ENCODE measurements at regions not wholly inside any gene's neighbourhood (a gene's known extent, or its start where the extent isn't known, plus 50 kb on each side); places are given as distances from the start of the nearest gene placed in this dataset.

DNA sequence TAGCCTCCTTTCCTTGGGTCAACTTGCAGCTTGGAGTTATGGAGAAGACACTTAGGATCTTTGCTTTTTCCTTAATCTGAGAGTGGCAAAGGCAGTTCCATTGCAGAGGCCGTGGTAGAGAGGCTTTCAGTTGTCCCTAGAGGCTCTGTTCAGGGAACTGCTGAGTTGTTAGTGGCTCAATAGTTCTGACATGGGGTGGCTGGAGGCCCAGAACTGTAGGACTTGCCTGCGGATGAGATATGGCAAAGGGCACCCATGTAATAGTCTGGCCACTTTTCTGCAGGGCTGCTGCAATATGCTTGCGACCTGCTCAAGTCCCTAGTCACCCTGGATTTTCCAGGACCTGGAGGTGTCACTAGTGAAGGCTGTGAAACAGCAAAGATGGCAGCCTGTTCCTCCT, 99.9 kb downstream of the CLDN1 start:
- H3K4me3 ChIP-seq, result no peak overlapping the region
- H3K4me1 ChIP-seq, result no peaks in the 10 kb centered on the region
- no peak overlapping the region for H3K27ac ChIP-seq
- H3K36me3 ChIP-seq, result no peaks in the 10 kb centered on the region
- no peaks in the 10 kb centered on the region for H3K9me3 ChIP-seq
- intact Hi-C loops (cut with DNase I; ENCODE audit: low total_unique reads), result no loop called here
- no peak for DNase-seq
- no peaks in the 10 kb centered on the region for H3K27me3 ChIP-seq
- TF ChIP-seq, protein P1, sequence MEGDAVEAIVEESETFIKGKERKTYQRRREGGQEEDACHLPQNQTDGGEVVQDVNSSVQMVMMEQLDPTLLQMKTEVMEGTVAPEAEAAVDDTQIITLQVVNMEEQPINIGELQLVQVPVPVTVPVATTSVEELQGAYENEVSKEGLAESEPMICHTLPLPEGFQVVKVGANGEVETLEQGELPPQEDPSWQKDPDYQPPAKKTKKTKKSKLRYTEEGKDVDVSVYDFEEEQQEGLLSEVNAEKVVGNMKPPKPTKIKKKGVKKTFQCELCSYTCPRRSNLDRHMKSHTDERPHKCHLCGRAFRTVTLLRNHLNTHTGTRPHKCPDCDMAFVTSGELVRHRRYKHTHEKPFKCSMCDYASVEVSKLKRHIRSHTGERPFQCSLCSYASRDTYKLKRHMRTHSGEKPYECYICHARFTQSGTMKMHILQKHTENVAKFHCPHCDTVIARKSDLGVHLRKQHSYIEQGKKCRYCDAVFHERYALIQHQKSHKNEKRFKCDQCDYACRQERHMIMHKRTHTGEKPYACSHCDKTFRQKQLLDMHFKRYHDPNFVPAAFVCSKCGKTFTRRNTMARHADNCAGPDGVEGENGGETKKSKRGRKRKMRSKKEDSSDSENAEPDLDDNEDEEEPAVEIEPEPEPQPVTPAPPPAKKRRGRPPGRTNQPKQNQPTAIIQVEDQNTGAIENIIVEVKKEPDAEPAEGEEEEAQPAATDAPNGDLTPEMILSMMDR (IDR thresholded peaks at IDR 0.05), result no peak

DNA sequence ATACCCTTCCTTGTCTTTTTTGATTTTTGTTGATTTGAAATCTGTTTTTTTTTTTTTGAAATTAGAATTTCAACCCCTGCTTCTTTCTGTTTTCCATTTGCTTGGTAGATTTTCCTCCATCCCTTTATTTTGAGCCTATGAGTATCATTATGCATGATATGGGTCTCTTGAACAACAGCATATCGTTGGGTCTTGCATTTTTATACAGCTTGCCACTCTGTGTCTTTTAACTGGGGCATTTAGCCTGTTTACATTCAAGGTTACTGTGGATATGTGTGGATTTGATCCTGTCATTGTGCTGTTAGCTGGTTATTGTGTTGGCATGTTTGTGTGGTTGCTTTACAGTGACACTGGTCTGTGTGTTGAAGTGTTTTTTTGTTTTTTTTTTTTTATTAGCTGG, 99.7 kb upstream of the P3H2 start:
- intact Hi-C loops (cut with DNase I; ENCODE audit: low total_unique reads), result no loop called here
- Histone ChIP-seq H3K4me1 (no peaks in the 10 kb centered on the region), H3K9me3 (no peaks in the 10 kb centered on the region), H3K36me3 (no peaks in the 10 kb centered on the region), H3K27me3 (no peaks in the 10 kb centered on the region), H3K4me3 (no peak overlapping the region), H3K27ac (no peak overlapping the region)
- no peak for DNase-seq
- TF ChIP-seq, protein P1 (IDR thresholded peaks at IDR 0.05), result no peak

DNA sequence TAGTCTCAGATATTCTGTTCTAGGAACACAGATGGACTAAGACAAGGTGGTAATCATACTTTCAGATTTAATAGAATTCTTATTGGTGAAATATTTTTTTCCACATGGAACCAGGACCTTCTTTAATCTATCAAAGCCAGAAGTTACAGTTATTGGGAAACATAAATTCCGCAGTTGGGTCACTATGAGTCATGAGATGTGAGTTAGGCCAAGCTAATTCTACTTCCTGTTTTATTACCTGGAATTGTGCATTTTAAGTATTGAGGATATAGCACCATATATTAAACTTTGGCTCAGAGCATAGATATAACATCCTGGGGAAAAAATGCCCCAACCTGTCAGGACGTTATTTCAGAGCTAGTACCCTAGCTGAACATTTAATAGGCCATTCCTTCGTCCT, 96.4 kb upstream of the P3H2 start:
- Histone ChIP-seq H3K27ac (no peak overlapping the region), H3K27me3 (no peaks in the 10 kb centered on the region), H3K4me3 (no peak overlapping the region), H3K4me1 (no peaks in the 10 kb centered on the region), H3K9me3 (peaks cover 0 to 3% (median 0%) of the 10 kb centered on the region in 3 donors), H3K36me3 (no peaks in the 10 kb centered on the region)
- intact Hi-C loops (cut with DNase I; ENCODE audit: low total_unique reads), result no loop called here
- TF ChIP-seq, protein P1 (IDR thresholded peaks at IDR 0.05), result no peak
- DNase-seq, result no peak

DNA sequence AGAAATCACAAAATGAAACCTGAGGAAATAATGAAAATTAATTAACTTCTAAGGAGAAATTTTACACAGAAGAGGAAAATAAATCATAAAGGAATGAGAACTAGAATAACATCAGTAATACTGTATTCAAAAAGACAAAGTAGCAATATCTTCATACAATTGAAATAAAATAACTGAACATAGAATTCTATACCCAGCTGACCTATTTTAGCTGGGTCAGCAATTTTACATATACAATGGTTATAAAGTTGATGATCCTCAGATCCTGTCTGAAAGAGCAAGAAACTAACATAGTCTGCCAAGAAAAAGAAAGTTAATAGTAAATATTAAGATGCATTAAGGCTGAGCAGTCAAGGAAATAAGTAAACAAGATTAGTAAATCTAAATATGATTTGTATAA, 93.0 kb upstream of the P3H2 start:
- Histone ChIP-seq H3K36me3 (no peaks in the 10 kb centered on the region), H3K4me1 (no peaks in the 10 kb centered on the region), H3K4me3 (no peak overlapping the region), H3K27ac (no peak overlapping the region), H3K9me3 (peaks cover 0 to 3% (median 0%) of the 10 kb centered on the region in 3 donors), H3K27me3 (no peaks in the 10 kb centered on the region)
- no peak for DNase-seq
- intact Hi-C loops (cut with DNase I; ENCODE audit: low total_unique reads), result no loop called here
- TF ChIP-seq, protein P1 (IDR thresholded peaks at IDR 0.05), result no peak

DNA sequence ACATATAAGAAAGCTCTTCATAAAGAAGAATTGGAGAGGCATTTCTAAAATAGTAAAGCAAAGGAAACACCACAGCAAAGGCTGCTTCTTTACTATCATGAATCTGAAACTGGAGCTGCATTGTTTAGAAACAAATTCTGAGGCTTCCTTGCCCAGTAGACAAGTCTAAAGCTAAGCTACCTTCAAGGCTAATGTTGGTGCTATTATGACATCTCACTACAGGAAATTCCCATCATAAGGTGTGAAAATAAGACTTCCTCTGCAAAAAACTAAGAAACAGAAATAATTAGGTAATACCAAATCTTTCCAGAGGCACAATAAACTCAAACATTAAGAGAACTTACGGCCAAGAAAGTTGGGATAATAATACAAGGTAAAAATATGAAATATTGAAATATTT, 89.9 kb upstream of the P3H2 start:
- TF ChIP-seq, protein P1 (IDR thresholded peaks at IDR 0.05), result no peak
- no peak for DNase-seq
- H3K27ac ChIP-seq, result no peak overlapping the region
- no peak overlapping the region for H3K4me3 ChIP-seq
- H3K9me3 ChIP-seq, result peaks cover 0 to 3% (median 0%) of the 10 kb centered on the region in 3 donors
- H3K36me3 ChIP-seq, result no peaks in the 10 kb centered on the region
- intact Hi-C loops (cut with DNase I; ENCODE audit: low total_unique reads), result no loop called here
- no peaks in the 10 kb centered on the region for H3K4me1 ChIP-seq
- H3K27me3 ChIP-seq, result no peaks in the 10 kb centered on the region

DNA sequence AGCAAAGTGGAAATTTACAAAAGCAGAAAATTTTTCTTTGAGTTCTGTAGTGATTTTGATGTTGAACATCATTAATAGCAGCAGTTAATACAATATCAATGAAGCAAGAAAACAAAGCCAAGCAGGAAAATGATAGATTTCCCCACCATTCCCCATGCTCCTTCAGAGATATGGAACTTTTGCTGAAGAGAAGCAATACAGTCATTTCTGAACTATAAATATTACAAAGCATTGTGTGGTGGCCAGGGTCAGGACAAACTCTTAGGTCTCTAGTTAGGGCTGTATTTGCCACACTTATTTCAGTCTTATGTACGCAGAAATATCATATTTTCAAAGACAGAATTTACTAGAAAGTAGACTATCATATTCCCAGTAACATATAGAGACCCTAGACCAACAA, 88.8 kb upstream of the P3H2 start:
- DNase-seq, result no peak
- H3K27me3 ChIP-seq, result no peaks in the 10 kb centered on the region
- intact Hi-C loops (cut with DNase I; ENCODE audit: low total_unique reads), result no loop called here
- peaks cover 0 to 3% (median 0%) of the 10 kb centered on the region in 3 donors for H3K9me3 ChIP-seq
- H3K36me3 ChIP-seq, result no peaks in the 10 kb centered on the region
- H3K4me1 ChIP-seq, result no peaks in the 10 kb centered on the region
- no peak overlapping the region for H3K4me3 ChIP-seq
- H3K27ac ChIP-seq, result no peak overlapping the region
- TF ChIP-seq, protein P1 (IDR thresholded peaks at IDR 0.05), result no peak

All from tibial artery (tissue), 4 donors.